HL-60 (cell line): ENCODE measurements at regions not wholly inside any gene's neighbourhood (a gene's known extent, or its start where the extent isn't known, plus 50 kb on each side); places are given as distances from the start of the nearest gene placed in this dataset.

Source experiments
- CTCF ChIP-seq: IDR thresholded peaks from one replicate; pipeline ENCODE4 v1.5.1; 2011; ENCODE audit warnings: low read length, control low read depth, inconsistent platforms; ENCODE audit not compliant: insufficient read depth
- GABPA ChIP-seq: IDR thresholded peaks from 2 replicates; pipeline ENCODE4 v1.6.1; 2012; ENCODE audit warnings: low read depth
- POLR2AphosphoS5 ChIP-seq: IDR thresholded peaks from 2 replicates; pipeline ENCODE4 v1.6.1; 2012; ENCODE audit warnings: low read depth
- REST ChIP-seq: IDR thresholded peaks from 2 replicates; pipeline ENCODE4 v1.6.1; 2012; ENCODE audit warnings: low read depth; ENCODE audit not compliant: insufficient replicate concordance

- TF ChIP-seq CTCF = no peak
- TF ChIP-seq POLR2AphosphoS5 = no peak
- no peak for TF ChIP-seq GABPA
- TF ChIP-seq REST = no peak
Measured at GRCh38 chr17:33769066-33769465, 476.0 kb upstream of the ASIC2 start.
